ENCODE measurements at regions not wholly inside any gene's neighbourhood (a gene's known extent, or its start where the extent isn't known, plus 50 kb on each side); places are given as distances from the start of the nearest gene placed in this dataset.
A peak's percentile ranks its signal among the peaks of the same experiment; 100 is the strongest.

DNA sequence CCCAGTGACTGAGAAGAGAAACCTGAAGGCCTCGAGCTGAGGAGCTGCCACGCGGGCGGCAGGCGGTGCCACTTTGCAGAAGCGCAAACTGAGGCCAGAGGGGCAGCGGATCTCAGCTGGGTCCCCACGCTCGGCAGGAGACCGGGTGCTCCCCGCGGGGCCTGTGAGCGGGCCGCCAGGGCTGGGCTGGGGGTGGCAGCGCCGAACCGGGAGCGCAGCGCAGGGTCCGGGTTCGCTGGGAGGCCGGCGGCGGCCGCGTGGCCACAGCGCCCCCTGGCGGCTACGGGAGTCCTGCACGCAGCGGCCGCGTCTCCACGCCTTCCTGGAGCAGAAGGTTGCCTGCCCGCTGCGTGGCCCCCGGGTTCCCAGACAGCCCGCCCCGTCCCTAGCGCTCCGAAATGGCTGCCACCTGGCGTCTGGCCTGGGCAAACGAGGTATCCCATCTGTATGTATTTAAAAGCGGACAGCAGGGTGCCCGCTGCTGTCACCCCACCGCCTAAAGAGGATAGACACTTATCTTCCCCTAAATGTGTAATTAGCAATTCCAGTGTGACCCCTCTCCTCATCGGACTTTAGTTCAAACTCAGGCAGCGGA lies 96.1 kb upstream of the CDH5 start (continued):
- TF ChIP-seq, protein P1, sequence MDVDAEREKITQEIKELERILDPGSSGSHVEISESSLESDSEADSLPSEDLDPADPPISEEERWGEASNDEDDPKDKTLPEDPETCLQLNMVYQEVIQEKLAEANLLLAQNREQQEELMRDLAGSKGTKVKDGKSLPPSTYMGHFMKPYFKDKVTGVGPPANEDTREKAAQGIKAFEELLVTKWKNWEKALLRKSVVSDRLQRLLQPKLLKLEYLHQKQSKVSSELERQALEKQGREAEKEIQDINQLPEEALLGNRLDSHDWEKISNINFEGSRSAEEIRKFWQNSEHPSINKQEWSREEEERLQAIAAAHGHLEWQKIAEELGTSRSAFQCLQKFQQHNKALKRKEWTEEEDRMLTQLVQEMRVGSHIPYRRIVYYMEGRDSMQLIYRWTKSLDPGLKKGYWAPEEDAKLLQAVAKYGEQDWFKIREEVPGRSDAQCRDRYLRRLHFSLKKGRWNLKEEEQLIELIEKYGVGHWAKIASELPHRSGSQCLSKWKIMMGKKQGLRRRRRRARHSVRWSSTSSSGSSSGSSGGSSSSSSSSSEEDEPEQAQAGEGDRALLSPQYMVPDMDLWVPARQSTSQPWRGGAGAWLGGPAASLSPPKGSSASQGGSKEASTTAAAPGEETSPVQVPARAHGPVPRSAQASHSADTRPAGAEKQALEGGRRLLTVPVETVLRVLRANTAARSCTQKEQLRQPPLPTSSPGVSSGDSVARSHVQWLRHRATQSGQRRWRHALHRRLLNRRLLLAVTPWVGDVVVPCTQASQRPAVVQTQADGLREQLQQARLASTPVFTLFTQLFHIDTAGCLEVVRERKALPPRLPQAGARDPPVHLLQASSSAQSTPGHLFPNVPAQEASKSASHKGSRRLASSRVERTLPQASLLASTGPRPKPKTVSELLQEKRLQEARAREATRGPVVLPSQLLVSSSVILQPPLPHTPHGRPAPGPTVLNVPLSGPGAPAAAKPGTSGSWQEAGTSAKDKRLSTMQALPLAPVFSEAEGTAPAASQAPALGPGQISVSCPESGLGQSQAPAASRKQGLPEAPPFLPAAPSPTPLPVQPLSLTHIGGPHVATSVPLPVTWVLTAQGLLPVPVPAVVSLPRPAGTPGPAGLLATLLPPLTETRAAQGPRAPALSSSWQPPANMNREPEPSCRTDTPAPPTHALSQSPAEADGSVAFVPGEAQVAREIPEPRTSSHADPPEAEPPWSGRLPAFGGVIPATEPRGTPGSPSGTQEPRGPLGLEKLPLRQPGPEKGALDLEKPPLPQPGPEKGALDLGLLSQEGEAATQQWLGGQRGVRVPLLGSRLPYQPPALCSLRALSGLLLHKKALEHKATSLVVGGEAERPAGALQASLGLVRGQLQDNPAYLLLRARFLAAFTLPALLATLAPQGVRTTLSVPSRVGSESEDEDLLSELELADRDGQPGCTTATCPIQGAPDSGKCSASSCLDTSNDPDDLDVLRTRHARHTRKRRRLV (CRISPR knock-in tag; IDR thresholded peaks at IDR 0.05) = no peak
- TF ChIP-seq, protein P2, sequence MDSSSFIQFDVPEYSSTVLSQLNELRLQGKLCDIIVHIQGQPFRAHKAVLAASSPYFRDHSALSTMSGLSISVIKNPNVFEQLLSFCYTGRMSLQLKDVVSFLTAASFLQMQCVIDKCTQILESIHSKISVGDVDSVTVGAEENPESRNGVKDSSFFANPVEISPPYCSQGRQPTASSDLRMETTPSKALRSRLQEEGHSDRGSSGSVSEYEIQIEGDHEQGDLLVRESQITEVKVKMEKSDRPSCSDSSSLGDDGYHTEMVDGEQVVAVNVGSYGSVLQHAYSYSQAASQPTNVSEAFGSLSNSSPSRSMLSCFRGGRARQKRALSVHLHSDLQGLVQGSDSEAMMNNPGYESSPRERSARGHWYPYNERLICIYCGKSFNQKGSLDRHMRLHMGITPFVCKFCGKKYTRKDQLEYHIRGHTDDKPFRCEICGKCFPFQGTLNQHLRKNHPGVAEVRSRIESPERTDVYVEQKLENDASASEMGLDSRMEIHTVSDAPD (CRISPR knock-in tag; IDR thresholded peaks at IDR 0.05) = 0 out of 2 replicates have a peak, but pooled peaks have one; percentile 29
- TF ChIP-seq RFX3 (CRISPR knock-in tag; IDR thresholded peaks at IDR 0.05) = no peak
- TF ChIP-seq, protein P3, sequence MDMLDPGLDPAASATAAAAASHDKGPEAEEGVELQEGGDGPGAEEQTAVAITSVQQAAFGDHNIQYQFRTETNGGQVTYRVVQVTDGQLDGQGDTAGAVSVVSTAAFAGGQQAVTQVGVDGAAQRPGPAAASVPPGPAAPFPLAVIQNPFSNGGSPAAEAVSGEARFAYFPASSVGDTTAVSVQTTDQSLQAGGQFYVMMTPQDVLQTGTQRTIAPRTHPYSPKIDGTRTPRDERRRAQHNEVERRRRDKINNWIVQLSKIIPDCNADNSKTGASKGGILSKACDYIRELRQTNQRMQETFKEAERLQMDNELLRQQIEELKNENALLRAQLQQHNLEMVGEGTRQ (IDR thresholded peaks at IDR 0.05; ENCODE audit: low read depth, low read length) = no peak
- TF ChIP-seq, protein P3 (CRISPR knock-in tag; IDR thresholded peaks at IDR 0.05; ENCODE audit: borderline replicate concordance) = no peak
- no peak for TF ChIP-seq ZFP37 (CRISPR knock-in tag; IDR thresholded peaks at IDR 0.05; ENCODE audit: borderline replicate concordance)
- TF ChIP-seq NR2F6 (IDR thresholded peaks at IDR 0.05) = no peak
- TF ChIP-seq NR2F6 (CRISPR knock-in tag; IDR thresholded peaks at IDR 0.05) = no peak
- TF ChIP-seq, protein P4, sequence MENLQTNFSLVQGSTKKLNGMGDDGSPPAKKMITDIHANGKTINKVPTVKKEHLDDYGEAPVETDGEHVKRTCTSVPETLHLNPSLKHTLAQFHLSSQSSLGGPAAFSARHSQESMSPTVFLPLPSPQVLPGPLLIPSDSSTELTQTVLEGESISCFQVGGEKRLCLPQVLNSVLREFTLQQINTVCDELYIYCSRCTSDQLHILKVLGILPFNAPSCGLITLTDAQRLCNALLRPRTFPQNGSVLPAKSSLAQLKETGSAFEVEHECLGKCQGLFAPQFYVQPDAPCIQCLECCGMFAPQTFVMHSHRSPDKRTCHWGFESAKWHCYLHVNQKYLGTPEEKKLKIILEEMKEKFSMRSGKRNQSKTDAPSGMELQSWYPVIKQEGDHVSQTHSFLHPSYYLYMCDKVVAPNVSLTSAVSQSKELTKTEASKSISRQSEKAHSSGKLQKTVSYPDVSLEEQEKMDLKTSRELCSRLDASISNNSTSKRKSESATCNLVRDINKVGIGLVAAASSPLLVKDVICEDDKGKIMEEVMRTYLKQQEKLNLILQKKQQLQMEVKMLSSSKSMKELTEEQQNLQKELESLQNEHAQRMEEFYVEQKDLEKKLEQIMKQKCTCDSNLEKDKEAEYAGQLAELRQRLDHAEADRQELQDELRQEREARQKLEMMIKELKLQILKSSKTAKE (CRISPR knock-in tag; IDR thresholded peaks at IDR 0.05; ENCODE audit: borderline replicate concordance) = no peak
- TF ChIP-seq DNMT3B (CRISPR knock-in tag; conservative IDR thresholded peaks at IDR 0.05) = no peak
- no peak for TF ChIP-seq ZNF546 (CRISPR knock-in tag; conservative IDR thresholded peaks at IDR 0.05)
- TF ChIP-seq SAFB2 (CRISPR knock-in tag; IDR thresholded peaks at IDR 0.05; ENCODE audit: borderline replicate concordance, low read depth) = peak; percentile 87; the same call in 1 of the 2 replicates
- no peak for TF ChIP-seq KLF15 (CRISPR knock-in tag; IDR thresholded peaks at IDR 0.05; ENCODE audit: borderline replicate concordance)
- TF ChIP-seq SALL2 (CRISPR knock-in tag; IDR thresholded peaks at IDR 0.05) = peak; percentile 88
- no peak; the same call in 1 of the 2 replicates for TF ChIP-seq MTF2 (CRISPR knock-in tag; IDR thresholded peaks at IDR 0.05; ENCODE audit: borderline replicate concordance)
- no peak for TF ChIP-seq TSC22D2 (CRISPR knock-in tag; IDR thresholded peaks at IDR 0.05; ENCODE audit: borderline replicate concordance)
- TF ChIP-seq AKAP8 (CRISPR knock-in tag; IDR thresholded peaks at IDR 0.05) = no peak
